Kidney epithelial cell (primary cell): ENCODE measurements at regions not wholly inside any gene's neighbourhood (a gene's known extent, or its start where the extent isn't known, plus 50 kb on each side); places are given as distances from the start of the nearest gene placed in this dataset.

Experiments used
- DNase-seq: peaks from one replicate; pipeline ENCODE4 v3.0.0-alpha.2; 2010; ENCODE audit warnings: low read depth
- H3K27me3 ChIP-seq: 2 replicates; pipeline ENCODE4 v1.6.0; 2011; ENCODE audit warnings: low read length; ENCODE audit not compliant: control insufficient read depth, insufficient read depth
- H3K36me3 ChIP-seq: 2 replicates; pipeline ENCODE4 v1.5.1; 2011; ENCODE audit warnings: low read length; ENCODE audit not compliant: control insufficient read depth, insufficient read depth
- H3K4me3 ChIP-seq: 2 replicates; pipeline ENCODE4 v1.5.1; 2011; ENCODE audit warnings: low read depth, mild to moderate bottlenecking, control low read depth, low read length
- TF ChIP-seq, protein P1 (sequence below): IDR thresholded peaks from 2 replicates; pipeline ENCODE4 v1.5.1; 2011; ENCODE audit warnings: mild to moderate bottlenecking, moderate library complexity, low read length, control low read depth, inconsistent platforms; ENCODE audit not compliant: insufficient read depth, poor library complexity, severe bottlenecking

DNA sequence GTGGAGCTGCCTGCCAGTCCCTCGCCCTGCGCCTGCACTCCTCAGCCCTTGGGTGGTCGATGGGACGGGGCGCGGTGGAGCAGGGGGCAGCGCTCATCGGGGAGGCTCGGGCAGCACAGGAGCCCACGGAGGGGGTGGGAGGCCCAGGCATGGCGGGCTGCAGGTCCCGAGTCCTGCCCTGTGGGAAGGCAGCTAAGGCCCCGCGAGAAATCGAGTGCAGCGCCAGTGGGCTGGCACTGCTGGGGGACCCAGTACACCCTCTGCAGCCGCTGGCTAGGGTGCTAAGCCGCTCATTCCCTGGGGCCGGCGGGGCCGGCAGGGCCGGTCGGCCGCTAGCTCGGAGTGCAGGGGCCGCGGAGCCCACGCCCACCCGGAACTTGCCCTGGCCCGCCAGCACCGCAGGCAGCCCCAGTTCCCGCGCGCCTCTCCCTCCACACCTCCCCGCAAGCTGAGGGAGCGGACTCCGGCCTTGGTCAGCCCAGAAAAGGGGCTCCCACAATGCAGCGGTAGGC lies 565.9 kb upstream of the NRG3 start:
- DNase-seq = no peak
- TF ChIP-seq, protein P1, sequence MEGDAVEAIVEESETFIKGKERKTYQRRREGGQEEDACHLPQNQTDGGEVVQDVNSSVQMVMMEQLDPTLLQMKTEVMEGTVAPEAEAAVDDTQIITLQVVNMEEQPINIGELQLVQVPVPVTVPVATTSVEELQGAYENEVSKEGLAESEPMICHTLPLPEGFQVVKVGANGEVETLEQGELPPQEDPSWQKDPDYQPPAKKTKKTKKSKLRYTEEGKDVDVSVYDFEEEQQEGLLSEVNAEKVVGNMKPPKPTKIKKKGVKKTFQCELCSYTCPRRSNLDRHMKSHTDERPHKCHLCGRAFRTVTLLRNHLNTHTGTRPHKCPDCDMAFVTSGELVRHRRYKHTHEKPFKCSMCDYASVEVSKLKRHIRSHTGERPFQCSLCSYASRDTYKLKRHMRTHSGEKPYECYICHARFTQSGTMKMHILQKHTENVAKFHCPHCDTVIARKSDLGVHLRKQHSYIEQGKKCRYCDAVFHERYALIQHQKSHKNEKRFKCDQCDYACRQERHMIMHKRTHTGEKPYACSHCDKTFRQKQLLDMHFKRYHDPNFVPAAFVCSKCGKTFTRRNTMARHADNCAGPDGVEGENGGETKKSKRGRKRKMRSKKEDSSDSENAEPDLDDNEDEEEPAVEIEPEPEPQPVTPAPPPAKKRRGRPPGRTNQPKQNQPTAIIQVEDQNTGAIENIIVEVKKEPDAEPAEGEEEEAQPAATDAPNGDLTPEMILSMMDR = no peak
- Histone ChIP-seq H3K27me3 (no peaks in the 10 kb centered on the region), H3K4me3 (no peak overlapping the region), H3K36me3 (no peaks in the 10 kb centered on the region)

DNA sequence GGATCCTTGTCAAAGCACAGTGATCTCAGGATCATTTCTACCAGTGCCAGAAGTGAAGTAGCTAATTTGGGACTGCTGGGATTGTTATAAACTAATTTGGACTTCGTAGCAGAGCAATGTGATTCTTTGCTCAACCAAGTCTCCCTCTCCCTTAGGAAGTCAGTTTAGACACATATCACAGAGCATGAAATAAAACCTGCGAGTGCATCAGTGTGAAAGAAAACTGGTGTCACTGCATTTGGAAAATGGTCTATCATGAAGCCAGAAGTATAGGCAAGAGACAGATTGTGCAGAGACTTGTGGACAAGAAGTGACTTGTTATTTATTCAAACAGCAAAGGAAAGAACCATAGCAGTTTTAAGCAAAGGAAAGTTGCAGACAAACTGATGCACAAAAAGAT lies 560.5 kb upstream of the NRG3 start:
- Histone ChIP-seq H3K4me3 (no peak overlapping the region), H3K36me3 (no peaks in the 10 kb centered on the region), H3K27me3 (no peaks in the 10 kb centered on the region)
- DNase-seq = no peak
- TF ChIP-seq, protein P1 = no peak

DNA sequence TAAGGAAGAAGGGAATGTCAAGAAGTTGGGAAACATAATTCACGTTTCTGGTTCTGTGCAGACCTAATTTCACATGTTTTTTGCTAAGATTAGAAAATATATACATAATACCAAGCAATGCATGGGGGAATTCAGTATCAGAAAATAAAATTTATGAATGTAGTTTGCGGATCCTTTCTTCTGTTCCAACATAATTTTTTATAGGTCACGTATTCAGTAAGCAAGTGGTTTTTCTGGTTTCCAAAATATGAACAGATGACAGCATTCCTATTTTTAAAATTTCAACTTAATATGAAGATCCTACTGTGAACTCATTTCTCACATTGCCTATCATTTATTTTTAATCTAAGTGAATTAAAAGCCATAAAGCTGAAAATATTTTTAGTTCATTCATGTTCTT lies 560.0 kb upstream of the NRG3 start:
- Histone ChIP-seq H3K36me3 (no peaks in the 10 kb centered on the region), H3K4me3 (no peak overlapping the region), H3K27me3 (no peaks in the 10 kb centered on the region)
- DNase-seq = no peak
- TF ChIP-seq, protein P1 = no peak

DNA sequence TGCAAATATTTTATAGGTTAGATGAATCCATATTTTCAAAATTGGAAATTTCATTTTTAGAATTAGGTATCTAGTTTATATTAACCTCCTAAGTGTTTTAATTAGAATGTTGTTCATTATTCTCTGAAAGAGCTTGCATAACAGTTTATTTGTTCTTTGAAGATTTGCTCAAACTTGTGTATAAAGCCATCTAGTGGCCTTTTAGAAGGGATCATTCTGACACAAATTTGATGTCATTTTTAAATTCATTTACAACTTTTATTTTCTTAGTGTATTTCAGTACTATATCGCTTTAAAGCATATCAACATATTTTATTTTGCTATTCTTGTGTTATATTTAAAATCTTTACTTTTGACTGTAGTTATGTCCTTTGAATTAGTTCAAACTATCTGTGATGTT lies 527.0 kb upstream of the NRG3 start:
- TF ChIP-seq, protein P1 = no peak
- Histone ChIP-seq H3K36me3 (no peaks in the 10 kb centered on the region), H3K4me3 (no peak overlapping the region), H3K27me3 (no peaks in the 10 kb centered on the region)
- no peak for DNase-seq

DNA sequence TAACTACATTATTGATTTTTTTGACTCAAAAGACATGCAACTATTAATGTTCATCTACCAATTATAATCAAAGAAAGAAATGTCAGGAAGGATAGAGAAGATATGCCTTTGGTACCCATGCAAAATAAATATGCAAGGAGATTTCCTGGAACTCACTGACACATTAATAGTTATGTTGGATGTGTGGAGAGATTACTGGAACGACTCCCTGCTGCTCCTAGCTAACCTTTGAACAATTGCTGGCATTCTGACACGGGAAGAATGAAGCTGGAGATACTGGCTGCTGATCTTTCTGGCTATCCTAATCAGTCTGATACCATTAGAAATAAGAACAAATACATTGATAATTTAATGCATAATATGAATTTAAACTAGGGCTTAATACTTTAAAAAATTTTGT lies 507.9 kb upstream of the NRG3 start:
- TF ChIP-seq, protein P1 = no peak
- DNase-seq = no peak
- Histone ChIP-seq H3K27me3 (no peaks in the 10 kb centered on the region), H3K36me3 (no peaks in the 10 kb centered on the region), H3K4me3 (no peak overlapping the region)

DNA sequence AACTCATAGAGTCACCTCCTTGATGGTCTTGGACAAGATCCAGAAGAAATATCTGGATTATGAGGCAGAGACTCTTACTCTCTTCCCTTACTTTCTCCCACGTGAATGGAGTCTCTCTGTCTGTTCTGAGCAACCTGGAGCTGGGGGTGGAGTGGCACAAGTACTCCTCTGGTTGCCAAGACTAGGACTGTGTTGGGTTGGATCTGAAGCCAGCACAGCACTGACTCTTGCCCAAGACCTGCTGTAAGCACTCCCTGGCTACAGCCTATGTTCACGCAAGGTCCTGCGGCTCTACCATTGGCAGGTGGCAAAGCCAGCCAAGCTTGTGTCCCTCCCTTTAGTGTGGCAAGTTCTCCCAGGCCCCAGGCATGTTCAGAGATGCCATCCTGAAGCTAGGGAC lies 488.2 kb upstream of the NRG3 start:
- TF ChIP-seq, protein P1 = no peak
- no peak for DNase-seq
- no peaks in the 10 kb centered on the region for H3K27me3 ChIP-seq
- no peak overlapping the region for H3K4me3 ChIP-seq
- no peaks in the 10 kb centered on the region for H3K36me3 ChIP-seq
